ENCODE measurements at regions not wholly inside any gene's neighbourhood (a gene's known extent, or its start where the extent isn't known, plus 50 kb on each side); places are given as distances from the start of the nearest gene placed in this dataset.

DNA sequence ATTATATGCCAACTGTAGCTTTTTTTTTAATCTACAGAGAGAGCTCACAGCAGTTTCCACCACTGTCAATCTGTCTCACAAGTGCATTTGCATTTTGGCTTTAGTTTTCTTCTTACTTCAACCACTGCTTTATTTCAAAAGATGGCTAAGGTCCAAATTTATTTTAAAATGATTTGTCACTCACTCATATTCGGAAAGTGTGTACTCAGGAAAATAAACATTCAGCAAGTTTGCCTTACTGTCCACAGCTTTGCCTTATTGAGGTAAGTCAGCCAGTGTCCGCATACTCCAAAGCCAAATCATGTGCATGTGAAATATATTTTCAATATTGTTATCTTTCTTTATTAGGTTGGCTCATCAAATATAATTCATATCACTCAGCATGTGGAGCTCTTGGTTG, 240.7 kb upstream of the ARHGEF26 start:
- intact Hi-C loops (cut with DNase I), result no loop called here
- H3K27ac ChIP-seq, result no peak overlapping the region
- H3K4me3 ChIP-seq, result no peak overlapping the region
- no peaks in the 10 kb centered on the region for H3K4me1 ChIP-seq
- no peaks in the 10 kb centered on the region for H3K9me3 ChIP-seq
- H3K36me3 ChIP-seq, result no peaks in the 10 kb centered on the region
- H3K9ac ChIP-seq (ENCODE audit: low read depth in 2 of 2, low read length in 2 of 2), result no peak overlapping the region
- H3K27me3 ChIP-seq, result no peaks in the 10 kb centered on the region
- no peak for DNase-seq
- TF ChIP-seq, protein P1, sequence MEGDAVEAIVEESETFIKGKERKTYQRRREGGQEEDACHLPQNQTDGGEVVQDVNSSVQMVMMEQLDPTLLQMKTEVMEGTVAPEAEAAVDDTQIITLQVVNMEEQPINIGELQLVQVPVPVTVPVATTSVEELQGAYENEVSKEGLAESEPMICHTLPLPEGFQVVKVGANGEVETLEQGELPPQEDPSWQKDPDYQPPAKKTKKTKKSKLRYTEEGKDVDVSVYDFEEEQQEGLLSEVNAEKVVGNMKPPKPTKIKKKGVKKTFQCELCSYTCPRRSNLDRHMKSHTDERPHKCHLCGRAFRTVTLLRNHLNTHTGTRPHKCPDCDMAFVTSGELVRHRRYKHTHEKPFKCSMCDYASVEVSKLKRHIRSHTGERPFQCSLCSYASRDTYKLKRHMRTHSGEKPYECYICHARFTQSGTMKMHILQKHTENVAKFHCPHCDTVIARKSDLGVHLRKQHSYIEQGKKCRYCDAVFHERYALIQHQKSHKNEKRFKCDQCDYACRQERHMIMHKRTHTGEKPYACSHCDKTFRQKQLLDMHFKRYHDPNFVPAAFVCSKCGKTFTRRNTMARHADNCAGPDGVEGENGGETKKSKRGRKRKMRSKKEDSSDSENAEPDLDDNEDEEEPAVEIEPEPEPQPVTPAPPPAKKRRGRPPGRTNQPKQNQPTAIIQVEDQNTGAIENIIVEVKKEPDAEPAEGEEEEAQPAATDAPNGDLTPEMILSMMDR (IDR thresholded peaks at IDR 0.05), result no peak

DNA sequence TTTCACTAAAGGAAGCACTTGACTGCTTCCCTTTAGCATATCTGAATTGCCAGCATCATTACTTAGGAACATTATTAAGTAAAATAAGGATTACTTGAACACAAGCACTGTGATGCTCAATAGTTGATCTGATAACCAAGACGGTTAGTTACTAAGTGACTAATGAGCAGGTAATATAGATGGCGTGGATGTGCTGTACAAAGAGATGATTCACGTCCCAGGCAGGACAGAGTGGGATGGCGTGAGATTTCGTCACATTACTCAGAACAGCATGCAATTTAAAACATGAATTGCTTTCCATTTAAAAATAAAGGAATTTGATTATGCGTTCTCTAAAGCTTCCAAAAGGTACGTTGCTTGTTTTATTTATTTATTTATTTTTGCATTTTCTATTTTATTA, 240.0 kb upstream of the ARHGEF26 start:
- TF ChIP-seq, protein P1 (IDR thresholded peaks at IDR 0.05), result no peak
- intact Hi-C loops (cut with DNase I), result no loop called here
- Histone ChIP-seq H3K4me1 (no peaks in the 10 kb centered on the region), H3K9me3 (no peaks in the 10 kb centered on the region), H3K27me3 (no peaks in the 10 kb centered on the region), H3K9ac (ENCODE audit: low read depth in 2 of 2, low read length in 2 of 2) (no peak overlapping the region), H3K36me3 (no peaks in the 10 kb centered on the region), H3K4me3 (no peak overlapping the region), H3K27ac (no peak overlapping the region)
- DNase-seq, result no peak

DNA sequence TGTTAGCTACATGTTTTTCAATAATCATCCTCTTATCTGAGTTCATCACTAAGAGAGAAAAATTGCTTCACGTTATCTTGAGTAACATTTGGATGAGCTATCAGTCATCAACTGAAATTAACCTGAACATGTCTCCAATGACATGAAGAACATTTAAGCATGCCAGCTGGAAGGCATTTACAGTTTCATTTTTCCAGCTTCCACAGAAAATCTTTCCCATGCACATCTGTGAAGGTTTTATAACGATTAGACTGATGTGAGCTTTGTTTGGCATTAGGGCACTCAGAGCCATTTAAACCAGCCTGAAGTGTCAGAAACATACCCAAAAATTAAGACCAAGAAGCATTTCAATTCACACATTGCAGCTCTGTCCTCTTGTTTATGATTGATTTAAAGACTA, 235.8 kb upstream of the ARHGEF26 start:
- Histone ChIP-seq H3K27ac (no peak overlapping the region), H3K27me3 (no peaks in the 10 kb centered on the region), H3K9ac (ENCODE audit: low read depth in 2 of 2, low read length in 2 of 2) (no peak overlapping the region), H3K4me3 (no peak overlapping the region), H3K4me1 (no peaks in the 10 kb centered on the region), H3K9me3 (no peaks in the 10 kb centered on the region), H3K36me3 (no peaks in the 10 kb centered on the region)
- TF ChIP-seq, protein P1 (IDR thresholded peaks at IDR 0.05), result no peak
- no peak for DNase-seq
- intact Hi-C loops (cut with DNase I), result no loop called here

DNA sequence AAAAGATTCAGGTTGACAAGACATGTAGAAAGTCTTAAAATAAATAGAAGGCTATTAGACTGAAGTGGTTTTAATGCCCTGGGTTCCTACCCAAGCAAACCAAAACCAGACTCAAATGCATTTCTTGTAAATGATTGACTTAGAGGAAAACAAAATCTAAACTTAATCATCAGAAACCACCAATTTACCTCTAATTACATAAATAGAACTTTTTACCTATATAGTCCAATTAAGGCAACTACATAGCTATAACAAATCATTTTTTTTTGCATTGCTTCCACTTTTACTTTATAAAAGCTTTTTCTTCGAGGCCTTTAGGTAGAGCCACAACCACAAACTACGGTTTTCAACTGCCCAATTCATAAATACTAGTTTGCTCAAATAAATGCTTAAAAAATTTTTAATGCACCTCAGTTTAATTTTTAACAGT, 231.3 kb upstream of the ARHGEF26 start:
- Histone ChIP-seq H3K9ac (ENCODE audit: low read depth in 2 of 2, low read length in 2 of 2) (no peak overlapping the region), H3K4me1 (no peaks in the 10 kb centered on the region), H3K27ac (no peak overlapping the region), H3K36me3 (no peaks in the 10 kb centered on the region), H3K9me3 (no peaks in the 10 kb centered on the region), H3K4me3 (no peak overlapping the region), H3K27me3 (no peaks in the 10 kb centered on the region)
- DNase-seq, result no peak
- TF ChIP-seq, protein P1 (IDR thresholded peaks at IDR 0.05), result no peak
- intact Hi-C loops (cut with DNase I), result no loop called here

DNA sequence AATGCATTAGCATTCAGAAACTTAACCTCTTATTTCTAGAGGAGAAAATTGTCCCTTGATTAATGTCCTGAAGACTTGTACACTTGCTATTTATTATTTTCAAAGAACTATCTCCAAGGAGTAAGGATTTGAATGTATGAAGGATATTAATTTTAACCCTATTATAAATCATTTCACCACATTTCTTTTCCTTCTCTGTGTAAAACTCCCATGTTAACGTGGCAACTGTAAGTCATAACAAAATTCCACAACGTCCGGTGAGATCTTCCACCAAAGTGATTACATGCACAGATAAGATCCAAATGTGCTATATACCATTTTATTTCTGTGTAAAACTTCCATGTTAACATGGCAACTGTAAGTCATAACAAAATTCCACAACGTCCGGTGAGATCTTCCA, 229.1 kb upstream of the ARHGEF26 start:
- Histone ChIP-seq H3K27me3 (no peaks in the 10 kb centered on the region), H3K27ac (no peak overlapping the region), H3K9ac (ENCODE audit: low read depth in 2 of 2, low read length in 2 of 2) (no peak overlapping the region), H3K4me1 (no peaks in the 10 kb centered on the region), H3K4me3 (no peak overlapping the region), H3K9me3 (no peaks in the 10 kb centered on the region), H3K36me3 (no peaks in the 10 kb centered on the region)
- TF ChIP-seq, protein P1 (IDR thresholded peaks at IDR 0.05), result no peak
- intact Hi-C loops (cut with DNase I), result no loop called here
- no peak for DNase-seq

DNA sequence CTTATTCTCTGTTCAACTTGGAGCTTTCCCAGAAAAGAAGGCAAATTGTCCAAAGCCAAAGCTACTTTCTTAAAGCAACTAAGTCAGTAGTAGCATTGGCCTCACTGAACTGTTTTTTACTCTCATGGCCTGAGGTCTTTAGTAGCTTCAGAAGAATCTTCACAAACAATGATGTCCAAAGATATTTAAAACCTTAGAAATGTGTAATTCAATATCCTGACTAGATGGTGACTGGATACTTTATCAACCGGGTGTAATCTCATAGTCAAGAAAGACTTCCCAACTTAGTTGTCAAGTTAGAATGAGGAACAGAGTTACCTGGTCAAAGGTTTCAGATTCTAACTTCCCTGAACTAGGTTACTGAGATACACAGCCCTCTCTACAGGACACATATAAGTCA, 226.3 kb upstream of the ARHGEF26 start:
- no peaks in the 10 kb centered on the region for H3K9me3 ChIP-seq
- DNase-seq, result no peak
- H3K9ac ChIP-seq (ENCODE audit: low read depth in 2 of 2, low read length in 2 of 2), result no peak overlapping the region
- H3K4me1 ChIP-seq, result no peaks in the 10 kb centered on the region
- no peak overlapping the region for H3K27ac ChIP-seq
- TF ChIP-seq, protein P1 (IDR thresholded peaks at IDR 0.05), result no peak
- intact Hi-C loops (cut with DNase I), result no loop called here
- no peaks in the 10 kb centered on the region for H3K36me3 ChIP-seq
- H3K27me3 ChIP-seq, result no peaks in the 10 kb centered on the region
- H3K4me3 ChIP-seq, result no peak overlapping the region

All from colonic mucosa (tissue), 4 donors.